ENCODE measurements at regions not wholly inside any gene's neighbourhood (a gene's known extent, or its start where the extent isn't known, plus 50 kb on each side); places are given as distances from the start of the nearest gene placed in this dataset.

GRCh38 chr3:26425076-26425475 lies 197.5 kb upstream of the LRRC3B start:
- ATAC-seq (no peak), DNase-seq (ENCODE audit: low read depth, low spot score) (no peak), FAIRE-seq (no peak)
- WGBS (ENCODE audit: insufficient coverage, insufficient replicate concordance, low lambda C conversion rate, missing lambda C conversion rate): 17% methylated on average over 3 of the region's 3 CpGs
- POLR2A ChIA-PET: no interaction called here
- H3K4me1 ChIP-seq (ENCODE audit: control insufficient read depth, insufficient read depth, low read length): no peaks in the 10 kb centered on the region
- H3K27ac ChIP-seq (ENCODE audit: control insufficient read depth, insufficient read depth): no peak overlapping the region
- intact Hi-C loops (cut with micrococcal nuclease; ENCODE audit: unreplicated experiment): no loop called here
- H4K20me1 ChIP-seq (ENCODE audit: control insufficient read depth, insufficient read depth): no peaks in the 10 kb centered on the region
- H3K9ac ChIP-seq (ENCODE audit: control insufficient read depth, insufficient read depth, low read length): no peak overlapping the region
- H3K36me3 ChIP-seq (ENCODE audit: control insufficient read depth in 2 of 2, insufficient read depth in 2 of 2, low read length in 1 of 2): no peaks in the 10 kb centered on the region
- SMC1A ChIA-PET (ENCODE audit: uncharacterized antibody, unreplicated experiment): no interaction called here
- in situ Hi-C loops (cut with MboI): no loop called here
- RAD21 ChIA-PET (ENCODE audit: unreplicated experiment): no interaction called here
- no peak overlapping the region for H2AFZ ChIP-seq (ENCODE audit: control insufficient read depth, low read depth, low read length)
- no peaks in the 10 kb centered on the region for H3K79me2 ChIP-seq (ENCODE audit: control insufficient read depth, insufficient read depth, low read length)
- H3K4me3 ChIP-seq: no peak overlapping the region
- H3K9me3 ChIP-seq (replicated peaks; ENCODE audit: control insufficient read depth, insufficient read depth, low read length): no peaks in the 10 kb centered on the region
- CTCF ChIA-PET: no interaction called here
- TF ChIP-seq NFIC (IDR thresholded peaks at IDR 0.05; ENCODE audit: low read depth, low read length) (no peak), REST (IDR thresholded peaks at IDR 0.05; ENCODE audit: low read depth, low read length) (no peak), EP300 (IDR thresholded peaks at IDR 0.05; ENCODE audit: borderline replicate concordance in 1 of 2, control insufficient read depth in 1 of 2, low read depth in 2 of 2, low read length in 2 of 2) (no peak), TAF1 (IDR thresholded peaks at IDR 0.05; ENCODE audit: borderline replicate concordance, low read depth, low read length) (no peak), ZNF207 (IDR thresholded peaks at IDR 0.05; ENCODE audit: borderline replicate concordance) (no peak), ESRRA (IDR thresholded peaks at IDR 0.05; ENCODE audit: low read length) (no peak), ATF2 (IDR thresholded peaks at IDR 0.05; ENCODE audit: low read length) (no peak), SMARCA5 (IDR thresholded peaks at IDR 0.05) (no peak), MXI1 (IDR thresholded peaks at IDR 0.05; ENCODE audit: low read depth, low read length) (no peak), ZBTB4 (CRISPR knock-in tag; IDR thresholded peaks at IDR 0.05) (no peak)
- no peaks in the 10 kb centered on the region for H3K27me3 ChIP-seq (replicated peaks in 1 of 2; ENCODE audit: control insufficient read depth in 2 of 2, insufficient read depth in 2 of 2, low read length in 1 of 2)
- no peak overlapping the region for H3K4me2 ChIP-seq (ENCODE audit: control insufficient read depth, insufficient read depth)
- BruUV-seq (replicated peaks): no TSS peak
